ENCODE measurements at regions not wholly inside any gene's neighbourhood (a gene's known extent, or its start where the extent isn't known, plus 50 kb on each side); places are given as distances from the start of the nearest gene placed in this dataset.

GRCh38 chr9:16954040-16954439 lies 83.6 kb upstream of the BNC2 start:
- TF ChIP-seq ZFX (IDR thresholded peaks at IDR 0.05; ENCODE audit: borderline replicate concordance) (no peak), CTCF (IDR thresholded peaks at IDR 0.05) (no peak)
- H3K27ac ChIP-seq: no peak overlapping the region

- TF ChIP-seq ZFX (IDR thresholded peaks at IDR 0.05; ENCODE audit: borderline replicate concordance) (no peak), CTCF (IDR thresholded peaks at IDR 0.05) (no peak)
Observed at GRCh38 chr9:16951502-16951901, 81.0 kb upstream of the BNC2 start.

GRCh38 chr9:16950051-16950450 lies 79.6 kb upstream of the BNC2 start:
- TF ChIP-seq CTCF (IDR thresholded peaks at IDR 0.05) (no peak), ZFX (IDR thresholded peaks at IDR 0.05; ENCODE audit: borderline replicate concordance) (no peak)
- no peak overlapping the region for H3K27ac ChIP-seq

More at GRCh38 chr9:16951502-16951901, 81.0 kb upstream of the BNC2 start:
- H3K27ac ChIP-seq: no peak overlapping the region

GRCh38 chr9:16930578-16930977 lies 60.1 kb upstream of the BNC2 start:
- no peak overlapping the region for H3K27ac ChIP-seq
- TF ChIP-seq ZFX (IDR thresholded peaks at IDR 0.05; ENCODE audit: borderline replicate concordance): no peak

DNA sequence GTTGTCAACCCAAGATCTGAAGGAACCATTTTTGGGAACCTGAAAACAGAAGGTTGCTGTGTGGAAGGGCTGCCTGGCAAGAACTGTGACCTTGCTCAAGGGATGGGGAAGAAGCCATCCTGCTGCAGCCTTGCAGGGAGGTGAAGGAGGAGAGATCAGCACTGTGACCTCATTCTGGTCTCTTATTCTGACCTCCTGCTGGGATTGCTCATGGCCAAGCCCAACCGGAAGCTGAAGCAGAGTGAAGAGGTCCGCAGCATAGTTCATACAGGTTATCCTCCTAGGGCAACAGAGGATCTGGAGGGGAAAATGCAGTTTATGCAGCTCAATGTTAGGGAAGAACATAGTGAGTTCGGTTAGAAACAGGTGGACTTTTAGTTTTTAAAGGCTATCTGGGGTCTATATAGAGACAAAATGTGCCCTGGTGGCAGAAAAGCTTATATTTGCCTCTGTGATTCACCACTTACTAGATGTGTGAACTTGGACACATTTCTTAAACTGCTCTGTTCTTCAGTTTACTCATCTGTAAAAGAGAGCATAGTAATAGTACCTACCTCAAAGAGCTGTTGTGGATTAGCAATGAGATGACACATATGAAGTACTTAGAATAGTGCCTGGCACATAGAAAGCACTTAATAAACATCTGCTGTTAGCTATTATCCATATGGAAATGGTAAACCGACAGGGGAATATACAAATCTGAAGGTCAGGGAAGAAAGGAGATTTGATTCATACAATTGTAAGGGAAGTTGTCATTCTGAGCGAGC lies 57.9 kb upstream of the BNC2 start:
- no peak overlapping the region for H3K27ac ChIP-seq
- TF ChIP-seq ZFX (IDR thresholded peaks at IDR 0.05; ENCODE audit: borderline replicate concordance) (no peak), CTCF (IDR thresholded peaks at IDR 0.05) (no peak)

DNA sequence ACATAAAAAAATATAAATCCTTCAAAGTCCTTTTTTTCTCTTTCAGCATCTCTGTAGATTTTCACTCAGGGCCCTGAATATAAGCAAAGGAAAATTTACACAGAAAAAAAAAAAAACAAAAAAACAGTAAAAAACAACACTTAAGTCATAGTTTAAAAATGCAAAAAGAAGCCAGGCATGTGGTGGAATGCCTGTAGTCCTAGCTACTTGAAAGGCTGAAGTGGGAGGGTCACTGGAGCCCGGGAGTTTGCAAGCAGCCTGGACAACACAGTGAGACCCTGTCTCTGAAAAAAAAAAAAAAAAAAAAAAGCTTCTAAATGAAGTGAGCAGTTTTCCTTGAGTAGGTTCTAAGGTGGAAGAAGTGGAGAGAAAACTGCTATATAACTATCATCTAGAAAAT lies 55.0 kb upstream of the BNC2 start:
- TF ChIP-seq ZFX (IDR thresholded peaks at IDR 0.05; ENCODE audit: borderline replicate concordance) (no peak), CTCF (IDR thresholded peaks at IDR 0.05) (no peak)
- H3K27ac ChIP-seq: no peak overlapping the region

- TF ChIP-seq ZFX (IDR thresholded peaks at IDR 0.05; ENCODE audit: borderline replicate concordance): no peak
- TF ChIP-seq CTCF (IDR thresholded peaks at IDR 0.05): no peak
- H3K27ac ChIP-seq: no peak overlapping the region
Observed at GRCh38 chr9:16924311-16924915, 53.9 kb upstream of the BNC2 start.

Data from 22Rv1 (cell line).